Neural cell (in vitro differentiated cells): ENCODE measurements at regions not wholly inside any gene's neighbourhood (a gene's known extent, or its start where the extent isn't known, plus 50 kb on each side); places are given as distances from the start of the nearest gene placed in this dataset.

Experiments used
- H2AFZ ChIP-seq: fragments of 200-600, 300-800 bp; sonication (generic), shearing (Covaris generic); 2 replicates; pipeline ENCODE4 v1.6.0; 2014; ENCODE audit warnings: low read depth, mild to moderate bottlenecking, antibody characterized with exemption, low read length, moderate library complexity
- H3F3A ChIP-seq: fragments of 200-600 bp; shearing (Covaris generic); 2 replicates; pipeline ENCODE4 v1.6.1; 2016; ENCODE audit warnings: mild to moderate bottlenecking, moderate library complexity, mixed read lengths, antibody characterized with exemption, low read length; ENCODE audit not compliant: insufficient read depth, poor library complexity, severe bottlenecking
- H3K27ac ChIP-seq: fragments of 200-600, 300-800 bp; sonication (generic), shearing (Covaris generic); 2 replicates; pipeline ENCODE4 v1.5.1; 2014; ENCODE audit warnings: mild to moderate bottlenecking, low read length, moderate library complexity
- H3K27me3 ChIP-seq: fragments of 300-800, 200-600 bp; sonication (generic), shearing (Covaris generic); 2 replicates; pipeline ENCODE4 v1.6.0; 2014; ENCODE audit warnings: mild to moderate bottlenecking, low read depth, low read length, moderate library complexity; ENCODE audit not compliant: insufficient read depth
- H3K36me3 ChIP-seq: fragments of 300-800, 200-600 bp; sonication (generic), shearing (Covaris generic); 2 replicates; pipeline ENCODE4 v1.5.1; 2014; ENCODE audit warnings: mild to moderate bottlenecking, antibody characterized with exemption, low read length, moderate library complexity; ENCODE audit not compliant: insufficient read depth
- H3K4me2 ChIP-seq: fragments of 300-800, 200-600 bp; sonication (generic), shearing (Covaris generic); 2 replicates; pipeline ENCODE4 v1.6.0; 2014; ENCODE audit warnings: mild to moderate bottlenecking, low read length
- H3K4me3 ChIP-seq: fragments of 300-800, 200-600 bp; sonication (generic), shearing (Covaris generic); 2 replicates; pipeline ENCODE4 v1.5.1; 2014; ENCODE audit warnings: mild to moderate bottlenecking, low read length, moderate library complexity
- H3K79me2 ChIP-seq: fragments of 200-600 bp; shearing (Covaris generic); replicated peaks from 2 replicates; pipeline ENCODE4 v1.6.0; 2014; ENCODE audit warnings: mild to moderate bottlenecking, low read length, moderate library complexity; ENCODE audit not compliant: insufficient read depth
- H3K9ac ChIP-seq: fragments of 300-800, 200-600 bp; sonication (generic), shearing (Covaris generic); 2 replicates; pipeline ENCODE4 v1.6.1; 2016; ENCODE audit warnings: mild to moderate bottlenecking, low read length, mixed read lengths
- H3K9me2 ChIP-seq: fragments of 200-600 bp; shearing (Covaris generic); 2 replicates; pipeline ENCODE4 v1.6.1; 2016; ENCODE audit warnings: mild to moderate bottlenecking, low read length, mixed read lengths; ENCODE audit not compliant: insufficient read depth
- H3K9me3 ChIP-seq: fragments of 200-600, 300-800 bp; sonication (generic), shearing (Covaris generic); 2 replicates; pipeline ENCODE4 v1.6.1; 2016; ENCODE audit warnings: mild to moderate bottlenecking, mixed run types, low read length, moderate library complexity, mixed read lengths
- H4K20me1 ChIP-seq: fragments of 200-600 bp; shearing (Covaris generic); 2 replicates; pipeline ENCODE4 v1.6.1; 2016; ENCODE audit warnings: mild to moderate bottlenecking, mixed run types; ENCODE audit not compliant: insufficient read depth
- CTCF ChIP-seq: fragments of 450-650 bp; IDR thresholded peaks from 2 replicates; pipeline ENCODE4 v1.5.1; 2014; ENCODE audit warnings: antibody characterized with exemption, mild to moderate bottlenecking, moderate library complexity; ENCODE audit not compliant: poor library complexity, severe bottlenecking
- EP300 ChIP-seq: fragments of 450-650 bp; conservative IDR thresholded peaks from 2 replicates; pipeline ENCODE4 v1.6.1; 2014; ENCODE audit warnings: antibody characterized with exemption, mild to moderate bottlenecking, moderate library complexity; ENCODE audit not compliant: poor library complexity, severe bottlenecking
- EZH2 ChIP-seq: fragments of 200-600, 300-800 bp; shearing (Covaris generic), sonication (generic); IDR thresholded peaks from 2 replicates; pipeline ENCODE4 v1.6.1; 2014; ENCODE audit warnings: antibody characterized with exemption, low read length, borderline replicate concordance, mild to moderate bottlenecking; ENCODE audit not compliant: insufficient read depth, poor library complexity, severe bottlenecking
- MXI1 ChIP-seq: fragments of 450-650 bp; conservative IDR thresholded peaks from 2 replicates; pipeline ENCODE4 v1.6.1; 2014; ENCODE audit warnings: antibody characterized with exemption, mild to moderate bottlenecking; ENCODE audit not compliant: poor library complexity, severe bottlenecking
- POLR2AphosphoS5 ChIP-seq: IDR thresholded peaks from 2 replicates; pipeline ENCODE4 v1.6.1; 2012
- RAD21 ChIP-seq: fragments of 450-650 bp; conservative IDR thresholded peaks from 2 replicates; pipeline ENCODE4 v1.6.1; 2014; ENCODE audit warnings: antibody characterized with exemption, mild to moderate bottlenecking, moderate library complexity
- REST ChIP-seq: IDR thresholded peaks from 2 replicates; pipeline ENCODE4 v1.6.1; 2012; ENCODE audit warnings: borderline replicate concordance
- SMC3 ChIP-seq: fragments of 450-650 bp; conservative IDR thresholded peaks from 2 replicates; pipeline ENCODE4 v1.6.1; 2014; ENCODE audit warnings: antibody characterized with exemption, mild to moderate bottlenecking, moderate library complexity; ENCODE audit not compliant: poor library complexity
- TAF1 ChIP-seq: IDR thresholded peaks from 2 replicates; pipeline ENCODE4 v1.6.1; 2012; ENCODE audit warnings: low read depth

GRCh38 chr13:64672751-64673150 lies 2557.4 kb downstream of the PCDH9 start:
- no peaks in the 10 kb centered on the region for H3K79me2 ChIP-seq
- no peak overlapping the region for H3K4me2 ChIP-seq
- H3K9ac ChIP-seq: no peak overlapping the region
- H4K20me1 ChIP-seq: no peaks in the 10 kb centered on the region
- H3F3A ChIP-seq: no peaks in the 10 kb centered on the region
- no peak overlapping the region for H3K27ac ChIP-seq
- no peaks in the 10 kb centered on the region for H3K36me3 ChIP-seq
- H3K9me3 ChIP-seq: no peaks in the 10 kb centered on the region
- H3K9me2 ChIP-seq: no peaks in the 10 kb centered on the region
- no peaks in the 10 kb centered on the region for H3K27me3 ChIP-seq
- H2AFZ ChIP-seq: no peak overlapping the region
- no peak overlapping the region for H3K4me3 ChIP-seq
- TF ChIP-seq REST (no peak), RAD21 (no peak), CTCF (no peak), TAF1 (no peak), SMC3 (no peak), POLR2AphosphoS5 (no peak), EZH2 (no peak), EP300 (no peak), MXI1 (no peak)

GRCh38 chr13:64662887-64663593 lies 2567.1 kb downstream of the PCDH9 start:
- Histone ChIP-seq H3K9me2 (no peaks in the 10 kb centered on the region), H3K27me3 (no peaks in the 10 kb centered on the region), H3F3A (no peaks in the 10 kb centered on the region), H3K4me2 (no peak overlapping the region), H3K36me3 (no peaks in the 10 kb centered on the region), H2AFZ (no peak overlapping the region), H3K9ac (no peak overlapping the region), H3K79me2 (no peaks in the 10 kb centered on the region), H4K20me1 (no peaks in the 10 kb centered on the region), H3K9me3 (no peaks in the 10 kb centered on the region), H3K27ac (no peak overlapping the region), H3K4me3 (no peak overlapping the region)
- TF ChIP-seq CTCF (no peak), SMC3 (no peak), MXI1 (no peak), REST (no peak), POLR2AphosphoS5 (no peak), EP300 (no peak), EZH2 (no peak), RAD21 (no peak), TAF1 (no peak)
